ENCODE measurements at regions not wholly inside any gene's neighbourhood (a gene's known extent, or its start where the extent isn't known, plus 50 kb on each side); places are given as distances from the start of the nearest gene placed in this dataset.

GRCh38 chr6:164008902-164009301 lies 594.4 kb downstream of the QKI start:
- Histone ChIP-seq H3K9me3 (ENCODE audit: low read depth) (no peaks in the 10 kb centered on the region), H3K9ac (no peak overlapping the region), H3K36me3 (ENCODE audit: low read depth) (no peaks in the 10 kb centered on the region), H4K20me1 (ENCODE audit: insufficient read depth) (no peaks in the 10 kb centered on the region), H3F3A (ENCODE audit: insufficient read depth) (no peaks in the 10 kb centered on the region), H3K27ac (no peak overlapping the region), H3K4me2 (ENCODE audit: unreplicated experiment) (no peak overlapping the region), H3K4me1 (ENCODE audit: insufficient read depth) (no peaks in the 10 kb centered on the region), H3K79me2 (ENCODE audit: insufficient read depth) (no peaks in the 10 kb centered on the region), H3K9me2 (ENCODE audit: insufficient read depth) (no peaks in the 10 kb centered on the region), H3K4me3 (no peak overlapping the region), H3K27me3 (replicated peaks; ENCODE audit: insufficient read depth) (no peaks in the 10 kb centered on the region), H2AFZ (no peak overlapping the region)
- in situ Hi-C loops (cut with MboI): loop anchor here (25.0 kb wide), 1 partner anchor 1253 kb away; no protein-coding TSS in a partner anchor
- no peak for DNase-seq
- WGBS, 2 experiments (ENCODE audit: low coverage in 1 of 2, low lambda C conversion rate in 2 of 2, missing lambda C conversion rate in 2 of 2): 21 to 29% methylated on average over 4 of the region's 4 CpGs
- no peak for TF ChIP-seq EZH2 (IDR thresholded peaks at IDR 0.05; ENCODE audit: insufficient read depth, poor library complexity, severe bottlenecking)
- no peak for TF ChIP-seq EZH2phosphoT487 (IDR thresholded peaks at IDR 0.05; ENCODE audit: insufficient read depth, low read depth)

GRCh38 chr6:164007881-164008280 lies 593.4 kb downstream of the QKI start:
- Histone ChIP-seq H3K9me3 (ENCODE audit: low read depth) (no peaks in the 10 kb centered on the region), H3K4me1 (ENCODE audit: insufficient read depth) (no peaks in the 10 kb centered on the region), H4K20me1 (ENCODE audit: insufficient read depth) (no peaks in the 10 kb centered on the region), H3K4me3 (no peak overlapping the region), H3K9ac (no peak overlapping the region), H3K36me3 (ENCODE audit: low read depth) (no peaks in the 10 kb centered on the region), H3F3A (ENCODE audit: insufficient read depth) (no peaks in the 10 kb centered on the region), H3K9me2 (ENCODE audit: insufficient read depth) (no peaks in the 10 kb centered on the region), H3K4me2 (ENCODE audit: unreplicated experiment) (no peak overlapping the region), H3K27me3 (replicated peaks; ENCODE audit: insufficient read depth) (no peaks in the 10 kb centered on the region), H3K79me2 (ENCODE audit: insufficient read depth) (no peaks in the 10 kb centered on the region), H2AFZ (no peak overlapping the region), H3K27ac (no peak overlapping the region)
- in situ Hi-C loops (cut with MboI): loop anchor here (25.0 kb wide), 1 partner anchor 1254 kb away; no protein-coding TSS in a partner anchor
- TF ChIP-seq EZH2 (IDR thresholded peaks at IDR 0.05; ENCODE audit: insufficient read depth, poor library complexity, severe bottlenecking): no peak
- no peak for TF ChIP-seq EZH2phosphoT487 (IDR thresholded peaks at IDR 0.05; ENCODE audit: insufficient read depth, low read depth)
- no peak for DNase-seq
- WGBS, 2 experiments (ENCODE audit: low coverage in 1 of 2, low lambda C conversion rate in 2 of 2, missing lambda C conversion rate in 2 of 2): 41 to 46% methylated on average over 7 of the region's 7 CpGs

GRCh38 chr6:164006459-164006858 lies 591.9 kb downstream of the QKI start:
- WGBS, 2 experiments (ENCODE audit: low coverage in 1 of 2, low lambda C conversion rate in 2 of 2, missing lambda C conversion rate in 2 of 2): 30 to 48% methylated on average over 6 of the region's 6 CpGs

GRCh38 chr6:164005004-164005711 lies 590.6 kb downstream of the QKI start:
- in situ Hi-C loops (cut with MboI): loop anchor here (25.0 kb wide), 1 partner anchor 1257 kb away; no protein-coding TSS in a partner anchor
- DNase-seq: no peak
- no peaks in the 10 kb centered on the region for H4K20me1 ChIP-seq (ENCODE audit: insufficient read depth)

More at GRCh38 chr6:164006459-164006858, 591.9 kb downstream of the QKI start:
- H3F3A ChIP-seq (ENCODE audit: insufficient read depth): no peaks in the 10 kb centered on the region
- H3K79me2 ChIP-seq (ENCODE audit: insufficient read depth): no peaks in the 10 kb centered on the region
- H3K4me2 ChIP-seq (ENCODE audit: unreplicated experiment): no peak overlapping the region
- no peak overlapping the region for H2AFZ ChIP-seq
- H3K9ac ChIP-seq: no peak overlapping the region
- H3K4me3 ChIP-seq: no peak overlapping the region
- TF ChIP-seq EZH2 (IDR thresholded peaks at IDR 0.05; ENCODE audit: insufficient read depth, poor library complexity, severe bottlenecking): no peak
- TF ChIP-seq EZH2phosphoT487 (IDR thresholded peaks at IDR 0.05; ENCODE audit: insufficient read depth, low read depth): no peak
- H4K20me1 ChIP-seq (ENCODE audit: insufficient read depth): no peaks in the 10 kb centered on the region
- H3K4me1 ChIP-seq (ENCODE audit: insufficient read depth): no peaks in the 10 kb centered on the region
- no peaks in the 10 kb centered on the region for H3K9me2 ChIP-seq (ENCODE audit: insufficient read depth)
- in situ Hi-C loops (cut with MboI): loop anchor here (25.0 kb wide), 1 partner anchor 1256 kb away; no protein-coding TSS in a partner anchor
- no peaks in the 10 kb centered on the region for H3K9me3 ChIP-seq (ENCODE audit: low read depth)
- no peaks in the 10 kb centered on the region for H3K27me3 ChIP-seq (replicated peaks; ENCODE audit: insufficient read depth)
- no peak overlapping the region for H3K27ac ChIP-seq
- no peak for DNase-seq
- H3K36me3 ChIP-seq (ENCODE audit: low read depth): no peaks in the 10 kb centered on the region

More at GRCh38 chr6:164005004-164005711, 590.6 kb downstream of the QKI start:
- no peaks in the 10 kb centered on the region for H3K36me3 ChIP-seq (ENCODE audit: low read depth)
- H2AFZ ChIP-seq: no peak overlapping the region
- TF ChIP-seq EZH2phosphoT487 (IDR thresholded peaks at IDR 0.05; ENCODE audit: insufficient read depth, low read depth) (no peak), EZH2 (IDR thresholded peaks at IDR 0.05; ENCODE audit: insufficient read depth, poor library complexity, severe bottlenecking) (no peak)
- no peak overlapping the region for H3K27ac ChIP-seq
- H3K4me2 ChIP-seq (ENCODE audit: unreplicated experiment): no peak overlapping the region
- no peaks in the 10 kb centered on the region for H3K27me3 ChIP-seq (replicated peaks; ENCODE audit: insufficient read depth)
- H3K9me2 ChIP-seq (ENCODE audit: insufficient read depth): no peaks in the 10 kb centered on the region
- no peak overlapping the region for H3K4me3 ChIP-seq
- no peaks in the 10 kb centered on the region for H3K9me3 ChIP-seq (ENCODE audit: low read depth)
- no peaks in the 10 kb centered on the region for H3K79me2 ChIP-seq (ENCODE audit: insufficient read depth)
- 8 to 12% methylated on average over 4 of the region's 4 CpGs for WGBS, 2 experiments (ENCODE audit: low coverage in 1 of 2, low lambda C conversion rate in 2 of 2, missing lambda C conversion rate in 2 of 2)
- no peak overlapping the region for H3K9ac ChIP-seq
- H3K4me1 ChIP-seq (ENCODE audit: insufficient read depth): no peaks in the 10 kb centered on the region
- H3F3A ChIP-seq (ENCODE audit: insufficient read depth): no peaks in the 10 kb centered on the region
